ENCODE measurements at regions not wholly inside any gene's neighbourhood (a gene's known extent, or its start where the extent isn't known, plus 50 kb on each side); places are given as distances from the start of the nearest gene placed in this dataset.

DNA sequence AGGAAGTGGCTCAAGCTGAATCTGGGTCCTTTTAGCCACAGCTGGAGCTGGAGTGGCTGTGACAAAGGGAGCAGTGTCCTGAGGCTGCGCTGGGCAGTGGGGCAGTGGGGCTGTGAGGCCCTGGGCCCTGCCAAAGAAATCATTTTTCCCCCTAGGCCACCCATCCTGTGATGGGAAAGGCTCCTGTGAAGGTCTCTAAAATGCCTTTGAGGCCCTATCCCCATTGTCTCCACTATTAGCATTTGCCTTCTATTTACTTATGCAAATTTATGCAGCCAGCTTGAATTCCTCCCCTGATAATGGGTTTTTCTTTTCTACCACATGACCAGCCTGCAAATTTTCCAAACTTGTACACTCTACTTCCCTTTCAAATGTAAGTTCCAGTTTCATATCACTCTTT lies 539.2 kb downstream of the MEI4 start:
- 43 to 70% methylated on average over 1 of the region's 1 CpG for WGBS, 2 donors
- no peak overlapping the region for H3K4me3 ChIP-seq
- H3K9me3 ChIP-seq = peaks cover 0 to 4% (median 0%) of the 10 kb centered on the region in 4 donors
- H3K27ac ChIP-seq = no peak overlapping the region
- no peak for TF ChIP-seq EP300 (IDR thresholded peaks at IDR 0.05)
- TF ChIP-seq CTCF (IDR thresholded peaks at IDR 0.05) = no peak
- no peak for TF ChIP-seq POLR2A (IDR thresholded peaks at IDR 0.05)
- no peaks in the 10 kb centered on the region for H3K27me3 ChIP-seq
- DNase-seq (ENCODE audit: low spot score in 2 of 2) = no peak
- no peaks in the 10 kb centered on the region for H3K4me1 ChIP-seq
- no peaks in the 10 kb centered on the region for H3K36me3 ChIP-seq

GRCh38 chr6:78199044-78199443 lies 546.2 kb downstream of the MEI4 start:
- no peaks in the 10 kb centered on the region for H3K4me1 ChIP-seq
- no peaks in the 10 kb centered on the region for H3K27me3 ChIP-seq
- no peak for DNase-seq (ENCODE audit: low spot score in 2 of 2)
- H3K4me3 ChIP-seq = no peak overlapping the region
- TF ChIP-seq CTCF (IDR thresholded peaks at IDR 0.05) = no peak
- TF ChIP-seq EP300 (IDR thresholded peaks at IDR 0.05) = no peak
- TF ChIP-seq POLR2A (IDR thresholded peaks at IDR 0.05) = no peak
- no peaks in the 10 kb centered on the region for H3K36me3 ChIP-seq
- H3K27ac ChIP-seq = no peak overlapping the region
- 34 to 44% methylated on average over 5 of the region's 5 CpGs for WGBS, 2 donors
- H3K9me3 ChIP-seq = no peaks in the 10 kb centered on the region

GRCh38 chr6:78222226-78222625 lies 569.4 kb downstream of the MEI4 start:
- Histone ChIP-seq H3K9me3 (no peaks in the 10 kb centered on the region), H3K27me3 (no peaks in the 10 kb centered on the region), H3K4me3 (no peak overlapping the region), H3K36me3 (no peaks in the 10 kb centered on the region), H3K27ac (no peak overlapping the region), H3K4me1 (no peaks in the 10 kb centered on the region)
- TF ChIP-seq EP300 (IDR thresholded peaks at IDR 0.05) = no peak
- no peak for TF ChIP-seq CTCF (IDR thresholded peaks at IDR 0.05)
- TF ChIP-seq POLR2A (IDR thresholded peaks at IDR 0.05) = no peak
- WGBS, 2 donors = 69 to 71% methylated on average over 3 of the region's 3 CpGs
- no peak for DNase-seq (ENCODE audit: low spot score in 2 of 2)

DNA sequence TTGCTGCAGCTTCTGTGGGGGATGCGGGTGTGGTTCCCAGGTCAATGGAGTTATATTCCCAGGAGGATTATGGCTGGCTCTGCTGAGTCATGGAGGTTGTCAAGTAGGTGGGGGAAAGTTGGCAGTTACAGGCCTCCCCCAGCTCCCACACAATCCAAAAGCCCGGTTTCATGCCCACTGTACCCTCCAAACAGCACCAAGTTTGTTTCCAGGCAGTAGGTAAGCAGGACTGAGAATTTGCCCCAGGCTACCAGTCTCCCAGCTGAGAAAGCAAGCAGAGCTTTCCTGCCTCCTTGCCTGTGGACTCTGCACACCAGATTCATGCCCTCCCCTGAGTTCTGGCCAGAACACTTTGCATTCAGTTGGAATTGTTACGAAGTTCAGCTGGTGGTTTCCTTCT lies 578.2 kb downstream of the MEI4 start:
- WGBS, 2 donors = 83 to 92% methylated on average over 2 to 3 of the region's 3 CpGs
- DNase-seq (ENCODE audit: low spot score in 2 of 2) = no peak
- Histone ChIP-seq H3K27ac (no peak overlapping the region), H3K9me3 (peaks cover 0 to 15% (median 0%) of the 10 kb centered on the region in 4 donors), H3K27me3 (no peaks in the 10 kb centered on the region), H3K36me3 (no peaks in the 10 kb centered on the region), H3K4me3 (no peak overlapping the region), H3K4me1 (no peaks in the 10 kb centered on the region)
- TF ChIP-seq EP300 (IDR thresholded peaks at IDR 0.05) (no peak), POLR2A (IDR thresholded peaks at IDR 0.05) (no peak), CTCF (IDR thresholded peaks at IDR 0.05) (no peak)

- Histone ChIP-seq H3K4me3 (no peak overlapping the region), H3K36me3 (no peaks in the 10 kb centered on the region), H3K4me1 (no peaks in the 10 kb centered on the region), H3K27me3 (no peaks in the 10 kb centered on the region), H3K27ac (no peak overlapping the region), H3K9me3 (peaks cover 0 to 23% (median 0%) of the 10 kb centered on the region in 4 donors)
- no peak for DNase-seq (ENCODE audit: low spot score in 2 of 2)
- no peak for TF ChIP-seq POLR2A (IDR thresholded peaks at IDR 0.05)
- TF ChIP-seq CTCF (IDR thresholded peaks at IDR 0.05) = no peak
- TF ChIP-seq EP300 (IDR thresholded peaks at IDR 0.05) = no peak
- WGBS, 2 donors = 75 to 90% methylated on average over 2 of the region's 2 CpGs
Measured at GRCh38 chr6:78243519-78243918, 590.7 kb downstream of the MEI4 start.
